Gastroesophageal sphincter (tissue), 3 donors: ENCODE measurements at regions not wholly inside any gene's neighbourhood (a gene's known extent, or its start where the extent isn't known, plus 50 kb on each side); places are given as distances from the start of the nearest gene placed in this dataset.

Source experiments
- CTCF ChIP-seq, 4 experiments: fragments of 200-600 bp in 2 of 4; fragments of 450-650 bp in 2 of 4; sonication (generic) in 1 of 4; IDR thresholded peaks; one replicate each; pipeline ENCODE4 v1.5.1; 2017 to 2019; ENCODE audit warnings: antibody characterized with exemption in 4 of 4, mild to moderate bottlenecking in 2 of 4, moderate library complexity in 2 of 4
- EP300 ChIP-seq: sonication (generic); formaldehyde crosslinking; IDR thresholded peaks from one replicate; pipeline ENCODE4 v1.6.1; 2017; ENCODE audit warnings: antibody characterized with exemption, mild to moderate bottlenecking
- POLR2A ChIP-seq, 2 donors: fragments of 450-650 bp; IDR thresholded peaks; one replicate each; pipeline ENCODE4 v1.6.1; 2017; ENCODE audit warnings: antibody characterized with exemption in 2 of 2, mild to moderate bottlenecking in 2 of 2, moderate library complexity in 1 of 2

- TF ChIP-seq CTCF (IDR thresholded peaks at IDR 0.05), result no peak
- TF ChIP-seq POLR2A (IDR thresholded peaks at IDR 0.05), result no peak
- TF ChIP-seq EP300, result no peak
These were observed 280.9 kb downstream of the RPRM start for GRCh38 chr2:153197402-153198386.
